RWPE2 (cell line): ENCODE measurements at regions not wholly inside any gene's neighbourhood (a gene's known extent, or its start where the extent isn't known, plus 50 kb on each side); places are given as distances from the start of the nearest gene placed in this dataset.

ENCODE experiments used
- ATAC-seq: fragments of 200-7000 bp; cut with Tn5 transposase; 3 replicates; pipeline ENCODE4 v1.9.1; 2021; ENCODE audit warnings: low read depth
- DNase-seq: peaks from one replicate; pipeline ENCODE4 v3.0.0-alpha.2; 2020; ENCODE audit warnings: low spot score
- H3K27ac ChIP-seq: fragments of 450-650 bp; 2 replicates; pipeline ENCODE4 v1.5.1; 2017; ENCODE audit warnings: mild to moderate bottlenecking; ENCODE audit not compliant: poor library complexity, severe bottlenecking
- H3K27me3 ChIP-seq: fragments of 250-450 bp; sonication (Bioruptor Pico); 2 replicates; pipeline ENCODE4 v1.5.1; 2021; ENCODE audit warnings: mild to moderate bottlenecking, moderate library complexity; ENCODE audit not compliant: insufficient read depth, poor library complexity, severe bottlenecking
- H3K36me3 ChIP-seq: fragments of 250-450 bp; sonication (Bioruptor Pico); 2 replicates; pipeline ENCODE4 v1.5.1; 2020; ENCODE audit warnings: low read depth, mild to moderate bottlenecking, moderate library complexity
- H3K4me1 ChIP-seq: fragments of 250-450 bp; sonication (Bioruptor Pico); 2 replicates; pipeline ENCODE4 v1.5.1; 2021; ENCODE audit warnings: mild to moderate bottlenecking, moderate library complexity; ENCODE audit not compliant: insufficient read depth, poor library complexity, severe bottlenecking
- H3K4me3 ChIP-seq: fragments of 250-450 bp; sonication (Bioruptor Pico); 2 replicates; pipeline ENCODE4 v1.5.1; 2021; ENCODE audit warnings: mild to moderate bottlenecking, moderate library complexity; ENCODE audit not compliant: severe bottlenecking
- H3K9me3 ChIP-seq: fragments of 250-450 bp; sonication (Bioruptor Pico); 2 replicates; pipeline ENCODE4 v1.5.1; 2021; ENCODE audit warnings: mild to moderate bottlenecking, moderate library complexity; ENCODE audit not compliant: severe bottlenecking
- CTCF ChIP-seq: fragments of 450-650 bp; IDR thresholded peaks from one replicate; pipeline ENCODE4 v1.5.1; 2017; ENCODE audit warnings: mild to moderate bottlenecking, moderate library complexity; ENCODE audit not compliant: poor library complexity, severe bottlenecking

DNA sequence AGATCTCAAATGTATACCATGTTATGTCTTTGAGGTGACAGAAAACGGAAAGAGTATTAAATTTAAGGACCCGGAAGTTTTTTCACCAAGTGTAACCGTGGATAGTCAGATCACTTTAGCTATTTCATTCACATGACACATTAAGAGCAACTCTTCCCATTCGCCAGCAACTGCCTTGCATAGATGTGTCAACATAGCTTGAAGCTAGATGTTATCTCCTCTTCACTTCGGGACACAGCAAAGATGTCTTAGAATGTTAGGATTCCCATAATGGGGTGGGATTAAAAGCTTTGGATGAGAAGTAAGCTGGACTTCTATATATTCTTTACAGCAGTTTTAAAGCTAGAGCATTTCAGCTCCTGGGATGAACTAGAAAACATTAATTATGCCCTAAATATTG, 1135.9 kb upstream of the PCDH20 start:
- TF ChIP-seq CTCF: no peak
- H3K27me3 ChIP-seq: no peaks in the 10 kb centered on the region

DNA sequence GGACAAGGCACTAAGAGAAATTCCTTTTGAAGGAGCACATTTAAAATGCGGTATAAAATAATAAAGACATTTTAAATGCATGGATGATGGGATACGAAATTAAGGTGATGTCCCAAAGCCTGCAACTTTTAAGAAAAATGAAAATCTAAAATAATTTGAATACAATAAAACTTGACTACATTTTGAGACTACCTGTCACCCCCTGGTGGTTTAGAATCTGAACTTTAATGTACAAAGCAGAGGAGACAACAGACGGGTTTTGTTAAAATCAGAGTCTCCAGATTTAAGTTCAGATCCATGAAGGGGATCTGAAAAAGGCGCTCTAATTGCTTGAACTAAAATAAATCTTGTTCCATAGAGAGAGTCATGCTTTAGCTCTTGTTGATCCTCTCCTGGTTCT, 1129.3 kb upstream of the PCDH20 start:
- ATAC-seq: no peak
- DNase-seq: no peak
- H3K27me3 ChIP-seq: peaks cover 3% of the 10 kb centered on the region
- H3K4me3 ChIP-seq: no peak overlapping the region
- H3K36me3 ChIP-seq: no peaks in the 10 kb centered on the region
- TF ChIP-seq CTCF: peak; percentile 10
- no peak overlapping the region for H3K27ac ChIP-seq
- no peaks in the 10 kb centered on the region for H3K4me1 ChIP-seq
- H3K9me3 ChIP-seq: no peaks in the 10 kb centered on the region

More for the DNA sequence above, 1135.9 kb upstream of the PCDH20 start:
- Histone ChIP-seq H3K27ac (no peak overlapping the region), H3K36me3 (no peaks in the 10 kb centered on the region), H3K4me1 (no peaks in the 10 kb centered on the region), H3K9me3 (no peaks in the 10 kb centered on the region), H3K4me3 (no peak overlapping the region)
- DNase-seq (no peak), ATAC-seq (no peak)

GRCh38 chr13:62537593-62537992, 1121.9 kb upstream of the PCDH20 start:
- ATAC-seq (no peak), DNase-seq (no peak)
- Histone ChIP-seq H3K27me3 (no peaks in the 10 kb centered on the region), H3K27ac (no peak overlapping the region), H3K4me3 (no peak overlapping the region), H3K9me3 (no peaks in the 10 kb centered on the region), H3K4me1 (no peaks in the 10 kb centered on the region), H3K36me3 (no peaks in the 10 kb centered on the region)
- no peak for TF ChIP-seq CTCF

DNA sequence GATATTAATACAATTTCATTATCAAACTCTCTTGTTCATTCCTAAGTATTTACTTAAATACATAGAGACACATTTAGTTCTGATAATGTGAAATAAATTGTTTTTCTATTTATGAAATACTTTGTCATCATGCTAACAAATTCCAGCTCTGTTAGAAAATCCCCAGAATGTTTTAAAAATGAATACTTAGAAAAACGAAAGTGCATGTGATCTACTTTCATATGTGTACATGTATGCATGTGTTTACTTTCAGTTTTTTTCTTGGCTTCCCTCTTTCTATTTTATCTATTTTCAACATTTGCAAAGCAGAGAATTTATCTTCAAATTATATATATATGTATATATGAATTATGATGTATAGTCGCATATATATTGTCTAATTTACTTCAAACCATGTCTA, 1110.0 kb upstream of the PCDH20 start:
- Histone ChIP-seq H3K4me3 (no peak overlapping the region), H3K9me3 (no peaks in the 10 kb centered on the region), H3K27me3 (no peaks in the 10 kb centered on the region), H3K36me3 (no peaks in the 10 kb centered on the region), H3K4me1 (no peaks in the 10 kb centered on the region), H3K27ac (no peak overlapping the region)
- TF ChIP-seq CTCF: no peak
- no peak for DNase-seq
- no peak for ATAC-seq

DNA sequence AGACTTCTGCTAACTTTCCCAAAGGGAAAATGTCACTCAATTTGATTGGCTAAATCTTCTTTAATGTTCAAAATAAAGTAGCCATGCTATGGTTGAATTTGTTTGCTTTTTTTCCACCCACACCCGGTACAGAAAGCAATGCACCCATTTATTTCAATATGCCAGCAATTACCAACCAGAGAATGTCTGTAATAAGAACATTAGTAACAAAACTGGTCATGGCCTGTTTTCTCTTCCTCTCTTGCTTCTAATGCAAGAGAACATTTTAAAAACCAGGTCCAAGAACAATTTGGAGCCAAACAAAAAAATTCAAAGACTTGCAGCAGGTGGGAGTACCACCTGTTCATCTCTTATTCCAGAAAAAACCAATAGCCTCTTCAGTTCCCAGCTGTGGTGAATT, 1108.8 kb upstream of the PCDH20 start:
- no peak for ATAC-seq

More for the DNA sequence above, 1108.8 kb upstream of the PCDH20 start:
- no peaks in the 10 kb centered on the region for H3K4me1 ChIP-seq
- no peaks in the 10 kb centered on the region for H3K36me3 ChIP-seq
- H3K4me3 ChIP-seq: no peak overlapping the region
- TF ChIP-seq CTCF: no peak
- DNase-seq: no peak
- no peaks in the 10 kb centered on the region for H3K9me3 ChIP-seq
- no peak overlapping the region for H3K27ac ChIP-seq
- peaks cover 3% of the 10 kb centered on the region for H3K27me3 ChIP-seq
